ENCODE measurements at regions not wholly inside any gene's neighbourhood (a gene's known extent, or its start where the extent isn't known, plus 50 kb on each side); places are given as distances from the start of the nearest gene placed in this dataset.

GRCh38 chr20:58575776-58576602, 60.8 kb upstream of the APCDD1L start:
- no peak for TF ChIP-seq POLR2AphosphoS5 (IDR thresholded peaks at IDR 0.05)
- TF ChIP-seq EP300 (IDR thresholded peaks at IDR 0.05), result no peak
- no peak for TF ChIP-seq CTCF (IDR thresholded peaks at IDR 0.05)
- TF ChIP-seq POLR2A (IDR thresholded peaks at IDR 0.05), result no peak

Data from sigmoid colon (tissue), 4 donors.